CD4-positive, alpha-beta memory T cell (primary cell): ENCODE measurements at regions not wholly inside any gene's neighbourhood (a gene's known extent, or its start where the extent isn't known, plus 50 kb on each side); places are given as distances from the start of the nearest gene placed in this dataset.

Experiments used
- CTCF ChIA-PET: fragments of 350-600 bp; sonication (Branson Sonifier 250); formaldehyde crosslinking; loops from one replicate; lab custom pipeline; 2021; ENCODE audit warnings: inconsistent platforms; ENCODE audit not compliant: partially characterized antibody; lab: Charles Lee
- POLR2A ChIA-PET: fragments of 350-600 bp; sonication (Branson Sonifier 250); formaldehyde crosslinking; loops from one replicate; lab custom pipeline; 2021; ENCODE audit not compliant: partially characterized antibody; lab: Charles Lee
- DNase-seq, 5 donors: peaks; one replicate each; pipeline versions ENCODE4 v3.0.0 to v3.0.0-alpha.2; 2020 to 2022; ENCODE audit warnings: mixed read lengths in 1 of 5
- H3K27ac ChIP-seq: one replicate; pipeline ENCODE4 v1.7.0; 2013; ENCODE audit warnings: low read depth, low read length
- H3K27me3 ChIP-seq: 2 replicates; pipeline ENCODE4 v1.7.0; 2013; ENCODE audit warnings: mild to moderate bottlenecking, low read length, moderate library complexity; ENCODE audit not compliant: insufficient read depth
- H3K36me3 ChIP-seq: 2 replicates; pipeline ENCODE4 v1.7.0; 2013; ENCODE audit warnings: mild to moderate bottlenecking, low read length, moderate library complexity; ENCODE audit not compliant: insufficient read depth
- H3K4me1 ChIP-seq: 2 replicates; pipeline ENCODE4 v1.7.0; 2013; ENCODE audit warnings: mild to moderate bottlenecking, low read length, moderate library complexity; ENCODE audit not compliant: insufficient read depth
- H3K4me3 ChIP-seq, 2 donors: one replicate each; pipeline ENCODE4 v1.7.0; 2013; ENCODE audit warnings: low read length in 2 of 2, mild to moderate bottlenecking in 1 of 2
- H3K9me3 ChIP-seq, 2 donors: one replicate each; pipeline ENCODE4 v1.7.0; 2013; ENCODE audit warnings: low read length in 2 of 2, control low read depth in 1 of 2; ENCODE audit not compliant: control insufficient read depth in 1 of 2
- H3K27ac Mint-ChIP-seq, 7 donors: one replicate each; pipeline ENCODE4 v1.8.0; 2020 to 2021; ENCODE audit warnings: mixed read lengths in 7 of 7, mild to moderate bottlenecking in 6 of 7, inconsistent platforms in 3 of 7, moderate library complexity in 3 of 7
- H3K27me3 Mint-ChIP-seq, 2 donors: one replicate each; pipeline ENCODE4 v1.8.0; 2020 to 2021; ENCODE audit warnings: mixed read lengths in 2 of 2
- H3K36me3 Mint-ChIP-seq, 2 donors: one replicate each; pipeline ENCODE4 v1.8.0; 2020 to 2021; ENCODE audit warnings: mixed read lengths in 2 of 2, inconsistent platforms in 1 of 2, mild to moderate bottlenecking in 1 of 2
- H3K4me1 Mint-ChIP-seq, 4 donors: one replicate each; pipeline ENCODE4 v1.8.0; 2020 to 2021; ENCODE audit warnings: mixed read lengths in 4 of 4, mild to moderate bottlenecking in 1 of 4
- H3K4me3 Mint-ChIP-seq, 8 donors: one replicate each; pipeline ENCODE4 v1.8.0; 2020 to 2021; ENCODE audit warnings: mixed read lengths in 8 of 8, mild to moderate bottlenecking in 7 of 8, moderate library complexity in 6 of 8, inconsistent platforms in 3 of 8
- H3K9me3 Mint-ChIP-seq, 8 donors: one replicate each; pipeline ENCODE4 v1.8.0; 2020 to 2021; ENCODE audit warnings: mixed read lengths in 8 of 8, mild to moderate bottlenecking in 5 of 8, inconsistent platforms in 3 of 8, moderate library complexity in 1 of 8
- intact Hi-C: fragments of 100-400 bp; cut with micrococcal nuclease; formaldehyde crosslinking; loops from one replicate; pipeline ENCODE4 v1.15.1; 2023

- Mint-ChIP-seq H3K9me3 (peaks cover 0 to 4% (median 2%) of the 10 kb centered on the region in 8 donors), H3K4me3 (no peak overlapping the region), H3K27ac (no peak overlapping the region), H3K36me3 (no peaks in the 10 kb centered on the region), H3K4me1 (no peaks in the 10 kb centered on the region), H3K27me3 (peaks cover 6 to 8% of the 10 kb centered on the region in 2 donors)
- Histone ChIP-seq H3K4me3 (no peak overlapping the region), H3K27me3 (no peaks in the 10 kb centered on the region), H3K9me3 (no peaks in the 10 kb centered on the region), H3K27ac (no peak overlapping the region), H3K4me1 (no peaks in the 10 kb centered on the region), H3K36me3 (no peaks in the 10 kb centered on the region)
- no peak for DNase-seq
- intact Hi-C loops, result no loop called here
- ChIA-PET POLR2A (no interaction called here), CTCF (interaction anchor here (2.1 kb wide), 1 partner anchor 14 kb away, joined by 8 read pairs; no protein-coding TSS in a partner anchor)
Measured at GRCh38 chr2:147030966-147031720, 813.7 kb upstream of the ACVR2A start.

- Histone ChIP-seq H3K36me3 (no peaks in the 10 kb centered on the region), H3K27ac (no peak overlapping the region), H3K27me3 (no peaks in the 10 kb centered on the region), H3K9me3 (no peaks in the 10 kb centered on the region), H3K4me3 (no peak overlapping the region), H3K4me1 (no peaks in the 10 kb centered on the region)
- Mint-ChIP-seq H3K4me3 (no peak overlapping the region), H3K27me3 (peaks cover 8 to 11% of the 10 kb centered on the region in 2 donors), H3K36me3 (peaks cover 0 to 4% of the 10 kb centered on the region in 2 donors), H3K27ac (no peak overlapping the region), H3K4me1 (no peaks in the 10 kb centered on the region), H3K9me3 (peaks cover 3 to 25% (median 11%) of the 10 kb centered on the region in 8 donors)
- POLR2A ChIA-PET, result no interaction called here
- CTCF ChIA-PET, result no interaction called here
- no peak for DNase-seq
- intact Hi-C loops, result no loop called here
Measured at GRCh38 chr2:147027436-147027835, 817.4 kb upstream of the ACVR2A start.

- Mint-ChIP-seq H3K36me3 (peaks cover 0 to 6% of the 10 kb centered on the region in 2 donors), H3K9me3 (peaks cover 3 to 29% (median 15%) of the 10 kb centered on the region in 8 donors), H3K27ac (no peak overlapping the region), H3K4me3 (no peak overlapping the region), H3K4me1 (no peaks in the 10 kb centered on the region), H3K27me3 (peaks cover 8 to 11% of the 10 kb centered on the region in 2 donors)
- ChIA-PET POLR2A (no interaction called here), CTCF (no interaction called here)
- Histone ChIP-seq H3K9me3 (no peaks in the 10 kb centered on the region), H3K4me3 (no peak overlapping the region), H3K4me1 (no peaks in the 10 kb centered on the region), H3K27ac (no peak overlapping the region), H3K36me3 (no peaks in the 10 kb centered on the region), H3K27me3 (no peaks in the 10 kb centered on the region)
- intact Hi-C loops, result no loop called here
- no peak for DNase-seq
Measured at GRCh38 chr2:147026664-147027295, 818.0 kb upstream of the ACVR2A start.

GRCh38 chr2:147025646-147026585, 818.9 kb upstream of the ACVR2A start:
- H3K27me3 ChIP-seq, result no peaks in the 10 kb centered on the region
- H3K4me1 ChIP-seq, result no peaks in the 10 kb centered on the region
- Mint-ChIP-seq H3K27me3 (peaks cover 8 to 11% of the 10 kb centered on the region in 2 donors), H3K4me3 (no peak overlapping the region), H3K27ac (no peak overlapping the region), H3K4me1 (no peaks in the 10 kb centered on the region), H3K36me3 (peaks cover 0 to 6% of the 10 kb centered on the region in 2 donors), H3K9me3 (peaks cover 3 to 29% (median 17%) of the 10 kb centered on the region in 8 donors)
- CTCF ChIA-PET, result no interaction called here
- no peaks in the 10 kb centered on the region for H3K9me3 ChIP-seq
- no peak for DNase-seq
- intact Hi-C loops, result no loop called here
- no peak overlapping the region for H3K27ac ChIP-seq
- POLR2A ChIA-PET, result no interaction called here
- H3K4me3 ChIP-seq, result no peak overlapping the region
- H3K36me3 ChIP-seq, result no peaks in the 10 kb centered on the region

- Histone ChIP-seq H3K36me3 (no peaks in the 10 kb centered on the region), H3K4me1 (no peaks in the 10 kb centered on the region), H3K27ac (no peak overlapping the region), H3K27me3 (no peaks in the 10 kb centered on the region), H3K9me3 (no peaks in the 10 kb centered on the region), H3K4me3 (no peak overlapping the region)
- H3K4me1 Mint-ChIP-seq, result no peaks in the 10 kb centered on the region
- ChIA-PET POLR2A (no interaction called here), CTCF (no interaction called here)
- no peak overlapping the region for H3K27ac Mint-ChIP-seq
- H3K27me3 Mint-ChIP-seq, result peaks cover 1 to 6% of the 10 kb centered on the region in 2 donors
- peaks cover 0 to 23% (median 13%) of the 10 kb centered on the region in 8 donors for H3K9me3 Mint-ChIP-seq
- peaks cover 0 to 6% of the 10 kb centered on the region in 2 donors for H3K36me3 Mint-ChIP-seq
- DNase-seq, result no peak
- intact Hi-C loops, result no loop called here
- H3K4me3 Mint-ChIP-seq, result no peak overlapping the region
Measured at GRCh38 chr2:147019311-147019710, 825.5 kb upstream of the ACVR2A start.

GRCh38 chr2:147017951-147018645, 826.7 kb upstream of the ACVR2A start:
- Histone ChIP-seq H3K36me3 (no peaks in the 10 kb centered on the region), H3K4me1 (no peaks in the 10 kb centered on the region), H3K4me3 (no peak overlapping the region), H3K27me3 (no peaks in the 10 kb centered on the region), H3K9me3 (no peaks in the 10 kb centered on the region), H3K27ac (no peak overlapping the region)
- H3K9me3 Mint-ChIP-seq, result peaks cover 0 to 15% (median 10%) of the 10 kb centered on the region in 8 donors
- intact Hi-C loops, result no loop called here
- POLR2A ChIA-PET, result no interaction called here
- no peaks in the 10 kb centered on the region for H3K4me1 Mint-ChIP-seq
- H3K4me3 Mint-ChIP-seq, result no peak overlapping the region
- H3K27me3 Mint-ChIP-seq, result peaks cover 1 to 6% of the 10 kb centered on the region in 2 donors
- no peak for DNase-seq
- CTCF ChIA-PET, result no interaction called here
- H3K36me3 Mint-ChIP-seq, result peaks cover 0 to 6% of the 10 kb centered on the region in 2 donors
- no peak overlapping the region for H3K27ac Mint-ChIP-seq
